Caco-2 (cell line): ENCODE measurements at regions not wholly inside any gene's neighbourhood (a gene's known extent, or its start where the extent isn't known, plus 50 kb on each side); places are given as distances from the start of the nearest gene placed in this dataset.

Experiments
- BruUV-seq: library from RNA; stranded (reverse); fragments of 400-500 nt; replicated peaks from 2 replicates; lab custom pipeline; 2021; lab: Mats Ljungman, UMichigan
- CTCF ChIA-PET: fragments of 300-600 bp; sonication (Branson Sonifier 250); formaldehyde crosslinking; loops from one replicate; lab custom pipeline; 2022; ENCODE audit warnings: antibody characterized with exemption; lab: Charles Lee
- POLR2A ChIA-PET: fragments of 300-600 bp; sonication (Branson Sonifier 250); formaldehyde crosslinking; loops from one replicate; lab custom pipeline; 2022; ENCODE audit warnings: antibody characterized with exemption; lab: Charles Lee
- DNase-seq, 2 experiments: peaks; one replicate each; pipeline versions ENCODE4 v3.0.0 to v3.0.0-alpha.2; 2020 to 2022
- H3K27me3 ChIP-seq: replicated peaks from 2 replicates; pipeline ENCODE4 v1.6.0; 2011; ENCODE audit warnings: low read length; ENCODE audit not compliant: control insufficient read depth, insufficient read depth
- H3K36me3 ChIP-seq: 2 replicates; pipeline ENCODE4 v1.5.1; 2011; ENCODE audit warnings: low read length; ENCODE audit not compliant: control insufficient read depth, insufficient read depth
- H3K4me1 ChIP-seq: fragments of 250-450 bp; sonication (Bioruptor Pico); 2 replicates; pipeline ENCODE4 v1.5.1; 2020; ENCODE audit warnings: mild to moderate bottlenecking
- H3K4me3 ChIP-seq: 2 replicates; pipeline ENCODE4 v1.5.1; 2011; ENCODE audit warnings: low read depth, mild to moderate bottlenecking, control low read depth, low read length
- H3K9me3 ChIP-seq: fragments of 250-450 bp; sonication (Bioruptor Pico); 2 replicates; pipeline ENCODE4 v1.5.1; 2020; ENCODE audit warnings: mild to moderate bottlenecking, moderate library complexity
- H3K27ac Mint-ChIP-seq: one replicate; pipeline ENCODE4 v1.8.0; 2022; ENCODE audit warnings: mixed read lengths; ENCODE audit not compliant: unreplicated experiment
- H3K27me3 Mint-ChIP-seq: one replicate; pipeline ENCODE4 v1.8.0; 2022; ENCODE audit warnings: mixed read lengths; ENCODE audit not compliant: insufficient read depth, unreplicated experiment
- H3K36me3 Mint-ChIP-seq: one replicate; pipeline ENCODE4 v1.8.0; 2022; ENCODE audit warnings: mild to moderate bottlenecking, mixed read lengths; ENCODE audit not compliant: insufficient read depth, unreplicated experiment
- H3K4me1 Mint-ChIP-seq: one replicate; pipeline ENCODE4 v1.8.0; 2022; ENCODE audit warnings: low read depth, mixed read lengths; ENCODE audit not compliant: unreplicated experiment
- H3K4me3 Mint-ChIP-seq: one replicate; pipeline ENCODE4 v1.8.0; 2022; ENCODE audit warnings: mild to moderate bottlenecking, moderate library complexity, mixed read lengths; ENCODE audit not compliant: unreplicated experiment
- H3K9me3 Mint-ChIP-seq: one replicate; pipeline ENCODE4 v1.8.0; 2022; ENCODE audit warnings: mixed read lengths; ENCODE audit not compliant: unreplicated experiment
- CTCF ChIP-seq, 2 experiments: fragments of 200-600 bp in 1 of 2; IDR thresholded peaks; 1 replicate in 1 of 2; 2 replicates in 1 of 2; pipeline versions ENCODE4 v1.5.1 to v1.8.0; 2011 to 2022; ENCODE audit warnings: antibody characterized with exemption in 1 of 2, control low read depth in 1 of 2, inconsistent platforms in 1 of 2, low read depth in 1 of 2, low read length in 1 of 2, mild to moderate bottlenecking in 1 of 2, moderate library complexity in 1 of 2; ENCODE audit not compliant: insufficient read depth in 1 of 2, severe bottlenecking in 1 of 2, unreplicated experiment in 1 of 2
- intact Hi-C: fragments of 100-400 bp; cut with micrococcal nuclease; formaldehyde crosslinking; loops from one replicate; pipeline ENCODE4 v1.10.0; 2022; ENCODE audit not compliant: unreplicated experiment

- no TSS peak for BruUV-seq
- POLR2A ChIA-PET, result no interaction called here
- peak overlapping the region; percentile 77 for H3K27ac Mint-ChIP-seq
These were observed 195.2 kb downstream of the RHOU start for GRCh38 chr1:228930479-228930957.

GRCh38 chr1:228933753-228934152 is 198.5 kb downstream of the RHOU start:
- ChIA-PET POLR2A (no interaction called here), CTCF (no interaction called here)
- TF ChIP-seq CTCF (IDR thresholded peaks at IDR 0.05; ENCODE audit: insufficient read depth in 1 of 2, low read depth in 1 of 2, low read length in 1 of 2, severe bottlenecking in 1 of 2, unreplicated experiment in 1 of 2), result no peak
- Mint-ChIP-seq H3K36me3 (no peaks in the 10 kb centered on the region), H3K4me1 (peaks cover 42% of the 10 kb centered on the region), H3K27me3 (no peaks in the 10 kb centered on the region), H3K27ac (peak overlapping the region; percentile 11), H3K4me3 (no peak overlapping the region), H3K9me3 (peaks cover 8% of the 10 kb centered on the region)
- intact Hi-C loops, result no loop called here
- H3K27me3 ChIP-seq, result no peaks in the 10 kb centered on the region
- peaks cover 48% of the 10 kb centered on the region for H3K4me1 ChIP-seq
- H3K4me3 ChIP-seq, result no peak overlapping the region
- no peaks in the 10 kb centered on the region for H3K36me3 ChIP-seq
- DNase-seq, result no peak
- H3K9me3 ChIP-seq, result no peaks in the 10 kb centered on the region
- BruUV-seq, result no TSS peak

More at GRCh38 chr1:228930479-228930957, 195.2 kb downstream of the RHOU start:
- Mint-ChIP-seq H3K9me3 (peaks cover 28% of the 10 kb centered on the region), H3K4me1 (peaks cover 18% of the 10 kb centered on the region), H3K27me3 (no peaks in the 10 kb centered on the region), H3K4me3 (no peak overlapping the region), H3K36me3 (peaks cover 5% of the 10 kb centered on the region)
- no peak overlapping the region for H3K4me3 ChIP-seq
- intact Hi-C loops, result no loop called here
- H3K9me3 ChIP-seq, result no peaks in the 10 kb centered on the region
- DNase-seq, result peak; percentile 38 to 58
- no peaks in the 10 kb centered on the region for H3K27me3 ChIP-seq
- H3K36me3 ChIP-seq, result no peaks in the 10 kb centered on the region
- CTCF ChIA-PET, result no interaction called here
- peaks cover 39% of the 10 kb centered on the region for H3K4me1 ChIP-seq
- TF ChIP-seq CTCF (IDR thresholded peaks at IDR 0.05; ENCODE audit: insufficient read depth in 1 of 2, low read depth in 1 of 2, low read length in 1 of 2, severe bottlenecking in 1 of 2, unreplicated experiment in 1 of 2), result no peak

- intact Hi-C loops, result no loop called here
- CTCF ChIA-PET, result no interaction called here
- Histone ChIP-seq H3K4me3 (no peak overlapping the region), H3K27me3 (no peaks in the 10 kb centered on the region), H3K36me3 (no peaks in the 10 kb centered on the region), H3K9me3 (no peaks in the 10 kb centered on the region), H3K4me1 (peaks cover 39% of the 10 kb centered on the region)
- H3K4me3 Mint-ChIP-seq, result no peak overlapping the region
- H3K36me3 Mint-ChIP-seq, result no peaks in the 10 kb centered on the region
- H3K9me3 Mint-ChIP-seq, result no peaks in the 10 kb centered on the region
- no peak overlapping the region for H3K27ac Mint-ChIP-seq
- peak; percentile 40 to 65 for DNase-seq
- H3K27me3 Mint-ChIP-seq, result no peaks in the 10 kb centered on the region
- BruUV-seq, result no TSS peak
- TF ChIP-seq CTCF (IDR thresholded peaks at IDR 0.05; ENCODE audit: insufficient read depth in 1 of 2, low read depth in 1 of 2, low read length in 1 of 2, severe bottlenecking in 1 of 2, unreplicated experiment in 1 of 2), result no peak
- peaks cover 48% of the 10 kb centered on the region for H3K4me1 Mint-ChIP-seq
- POLR2A ChIA-PET, result no interaction called here
These were observed 200.0 kb downstream of the RHOU start for GRCh38 chr1:228935198-228935663.
